ENCODE measurements at regions not wholly inside any gene's neighbourhood (a gene's known extent, or its start where the extent isn't known, plus 50 kb on each side); places are given as distances from the start of the nearest gene placed in this dataset.

GRCh38 chr3:15997274-15997943 lies 177.1 kb upstream of the GALNT15 start:
- H3K27me3 ChIP-seq = no peaks in the 10 kb centered on the region
- no peak for ATAC-seq
- H3K27ac ChIP-seq = no peak overlapping the region
- H3K4me3 ChIP-seq = no peak overlapping the region
- H3K36me3 ChIP-seq = no peaks in the 10 kb centered on the region
- H3K4me1 ChIP-seq = no peaks in the 10 kb centered on the region
- WGBS, 2 donors (ENCODE audit: low coverage in 1 of 2) = 75 to 80% methylated on average over 3 to 4 of the region's 4 CpGs
- no peak for TF ChIP-seq EP300 (IDR thresholded peaks at IDR 0.05)
- TF ChIP-seq POLR2AphosphoS5 (IDR thresholded peaks at IDR 0.05) = no peak
- no peaks in the 10 kb centered on the region for H3K9me3 ChIP-seq

- WGBS, 2 donors (ENCODE audit: low coverage in 1 of 2) = 62 to 100% methylated on average over 1 to 3 of the region's 3 CpGs
- H3K4me1 ChIP-seq = no peaks in the 10 kb centered on the region
Observed at GRCh38 chr3:15998911-15999310, 175.6 kb upstream of the GALNT15 start.

GRCh38 chr3:16004812-16005211 lies 169.7 kb upstream of the GALNT15 start:
- ATAC-seq = no peak
- H3K27me3 ChIP-seq = no peaks in the 10 kb centered on the region
- H3K4me1 ChIP-seq = no peaks in the 10 kb centered on the region
- 80 to 97% methylated on average over 3 of the region's 3 CpGs for WGBS, 2 donors (ENCODE audit: low coverage in 1 of 2)
- H3K27ac ChIP-seq = no peak overlapping the region
- no peaks in the 10 kb centered on the region for H3K36me3 ChIP-seq
- no peak overlapping the region for H3K4me3 ChIP-seq
- H3K9me3 ChIP-seq = peaks cover 0 to 11% (median 0%) of the 10 kb centered on the region in 3 donors
- TF ChIP-seq POLR2A (IDR thresholded peaks at IDR 0.05) (no peak), CTCF (IDR thresholded peaks at IDR 0.05) (no peak), EP300 (IDR thresholded peaks at IDR 0.05) (no peak), POLR2AphosphoS5 (IDR thresholded peaks at IDR 0.05) (no peak)

More at GRCh38 chr3:15998911-15999310, 175.6 kb upstream of the GALNT15 start:
- no peak for ATAC-seq
- no peak overlapping the region for H3K4me3 ChIP-seq
- H3K9me3 ChIP-seq = no peaks in the 10 kb centered on the region
- TF ChIP-seq POLR2A (IDR thresholded peaks at IDR 0.05) (no peak), POLR2AphosphoS5 (IDR thresholded peaks at IDR 0.05) (no peak), CTCF (IDR thresholded peaks at IDR 0.05) (no peak), EP300 (IDR thresholded peaks at IDR 0.05) (no peak)
- no peaks in the 10 kb centered on the region for H3K36me3 ChIP-seq
- H3K27ac ChIP-seq = no peak overlapping the region
- no peaks in the 10 kb centered on the region for H3K27me3 ChIP-seq

DNA sequence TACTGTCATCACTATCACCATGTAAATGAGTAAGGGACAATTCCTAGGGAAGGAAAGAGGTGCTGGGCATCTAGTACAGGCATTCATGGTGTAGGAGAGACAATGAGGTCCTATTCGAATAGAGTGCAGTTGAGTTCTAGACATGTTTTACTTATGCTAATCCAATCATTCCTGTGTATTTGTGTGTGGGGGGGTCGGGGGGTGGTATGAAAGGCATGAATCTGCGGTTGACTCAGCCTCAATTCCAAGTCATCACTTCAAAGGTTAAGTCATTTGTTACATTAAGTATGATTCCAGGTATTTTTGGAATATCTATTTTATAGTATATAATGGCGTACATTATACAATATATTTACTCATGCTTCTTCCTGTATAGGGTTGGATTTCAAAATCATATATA lies 163.1 kb upstream of the GALNT15 start:
- Histone ChIP-seq H3K9me3 (peaks cover 0 to 11% (median 0%) of the 10 kb centered on the region in 3 donors), H3K36me3 (no peaks in the 10 kb centered on the region), H3K27ac (no peak overlapping the region), H3K4me3 (no peak overlapping the region), H3K4me1 (no peaks in the 10 kb centered on the region), H3K27me3 (no peaks in the 10 kb centered on the region)
- TF ChIP-seq CTCF (IDR thresholded peaks at IDR 0.05) = no peak
- TF ChIP-seq EP300 (IDR thresholded peaks at IDR 0.05) = no peak
- TF ChIP-seq POLR2A (IDR thresholded peaks at IDR 0.05) = no peak
- TF ChIP-seq POLR2AphosphoS5 (IDR thresholded peaks at IDR 0.05) = no peak
- ATAC-seq = no peak
- 79 to 83% methylated on average over 3 to 4 of the region's 4 CpGs for WGBS, 2 donors (ENCODE audit: low coverage in 1 of 2)

- TF ChIP-seq POLR2A (IDR thresholded peaks at IDR 0.05) = no peak
- TF ChIP-seq EP300 (IDR thresholded peaks at IDR 0.05) = no peak
- TF ChIP-seq POLR2AphosphoS5 (IDR thresholded peaks at IDR 0.05) = no peak
- no peak for TF ChIP-seq CTCF (IDR thresholded peaks at IDR 0.05)
- Histone ChIP-seq H3K27ac (no peak overlapping the region), H3K4me1 (no peaks in the 10 kb centered on the region), H3K9me3 (peaks cover 0 to 11% (median 0%) of the 10 kb centered on the region in 3 donors), H3K4me3 (no peak overlapping the region), H3K36me3 (no peaks in the 10 kb centered on the region), H3K27me3 (no peaks in the 10 kb centered on the region)
- no peak for ATAC-seq
Observed at GRCh38 chr3:16012086-16012485, 162.4 kb upstream of the GALNT15 start.
